IPS-NIHi11 (cell line): ENCODE measurements at regions not wholly inside any gene's neighbourhood (a gene's known extent, or its start where the extent isn't known, plus 50 kb on each side); places are given as distances from the start of the nearest gene placed in this dataset.

ENCODE experiments used
- DNase-seq: peaks from one replicate; pipeline ENCODE4 v3.0.0; 2012; ENCODE audit warnings: mixed read lengths, low spot score

DNA sequence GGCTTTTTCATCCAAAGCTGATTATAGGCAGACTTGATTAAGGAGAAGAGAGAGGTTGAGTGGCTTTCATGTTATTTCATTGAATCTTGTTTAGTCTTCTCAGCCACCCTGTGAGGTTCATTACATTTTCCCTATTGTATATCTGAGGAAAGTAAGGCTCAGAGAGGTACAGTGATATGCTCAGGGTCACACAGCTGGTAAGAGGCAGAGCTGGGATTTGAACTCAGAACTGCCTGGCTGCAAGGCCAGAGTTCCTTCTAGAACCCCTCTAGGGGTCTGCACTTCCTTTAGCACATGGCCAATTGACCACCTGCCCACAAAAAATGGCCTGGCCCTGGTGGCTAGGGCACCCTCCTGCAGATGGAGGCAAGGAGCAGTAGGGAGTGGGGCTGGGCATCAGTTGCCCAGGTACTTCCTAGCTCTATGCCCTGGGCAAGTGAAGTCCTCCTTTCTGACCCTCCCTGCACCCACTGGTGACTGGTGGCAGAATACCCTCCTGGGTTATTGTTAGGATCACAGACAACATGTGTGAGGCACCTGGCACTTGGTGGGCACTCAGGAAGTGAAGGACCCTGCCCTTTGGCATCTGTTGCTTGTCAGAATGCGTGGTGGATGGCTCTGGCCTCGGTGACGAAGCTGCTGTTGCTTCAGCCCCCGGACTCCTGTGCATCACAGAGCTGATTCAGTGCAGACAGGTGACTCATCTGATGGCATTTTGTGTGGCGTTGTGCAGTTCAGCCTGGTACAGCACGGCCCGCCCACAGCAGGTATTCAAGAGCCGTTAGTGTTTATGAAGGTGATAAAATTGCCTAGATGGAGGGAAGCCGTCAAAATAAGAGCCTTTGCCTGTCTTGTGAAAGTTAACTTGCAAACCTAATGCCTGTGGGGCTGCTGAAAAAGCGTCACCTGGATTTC is 115.8 kb downstream of the SLC25A47 start:
- DNase-seq = peak; percentile 53

DNA sequence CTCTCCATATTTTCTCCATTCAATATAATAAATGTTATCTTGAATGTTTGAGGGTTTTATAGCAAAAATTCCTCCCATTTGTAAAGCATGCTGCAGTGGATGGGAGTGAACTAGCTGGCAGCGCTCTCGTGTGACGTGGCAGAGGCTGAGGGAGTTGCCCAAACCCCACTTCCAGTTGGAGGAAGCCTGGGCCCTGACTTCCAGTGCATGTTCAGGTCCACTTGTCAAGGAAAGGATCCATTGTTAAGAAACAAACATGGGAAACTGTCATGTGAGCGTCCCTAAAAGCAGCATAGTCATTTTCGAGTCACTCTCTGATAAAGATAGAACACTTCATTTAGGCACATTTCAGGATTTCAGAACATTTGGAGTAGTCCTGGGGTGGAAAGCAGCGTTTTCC is 116.6 kb downstream of the SLC25A47 start:
- no peak for DNase-seq

GRCh38 chr14:100440207-100440631 is 117.1 kb downstream of the SLC25A47 start:
- DNase-seq = peak; percentile 86

DNA sequence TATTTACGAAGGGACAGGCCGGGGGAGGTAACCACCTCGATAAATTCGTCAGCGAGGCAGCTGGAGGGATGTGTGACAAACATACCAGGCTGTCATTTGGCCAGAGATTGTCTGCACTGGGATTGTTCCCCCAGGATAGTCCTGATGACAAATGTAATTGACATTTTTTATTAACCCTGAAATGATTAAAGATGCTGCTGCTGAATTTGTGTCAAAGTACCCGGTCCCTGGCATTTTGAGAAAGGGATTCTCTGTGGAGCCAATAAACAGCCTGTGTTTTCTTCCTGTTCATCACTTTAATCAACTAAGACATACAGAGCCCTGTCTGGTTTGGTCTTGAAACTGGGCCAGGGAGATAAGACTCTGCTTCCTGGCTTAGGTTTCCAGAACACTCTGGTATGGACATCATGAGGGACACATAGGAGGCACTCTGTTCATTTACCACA is 117.6 kb downstream of the SLC25A47 start:
- no peak for DNase-seq

DNA sequence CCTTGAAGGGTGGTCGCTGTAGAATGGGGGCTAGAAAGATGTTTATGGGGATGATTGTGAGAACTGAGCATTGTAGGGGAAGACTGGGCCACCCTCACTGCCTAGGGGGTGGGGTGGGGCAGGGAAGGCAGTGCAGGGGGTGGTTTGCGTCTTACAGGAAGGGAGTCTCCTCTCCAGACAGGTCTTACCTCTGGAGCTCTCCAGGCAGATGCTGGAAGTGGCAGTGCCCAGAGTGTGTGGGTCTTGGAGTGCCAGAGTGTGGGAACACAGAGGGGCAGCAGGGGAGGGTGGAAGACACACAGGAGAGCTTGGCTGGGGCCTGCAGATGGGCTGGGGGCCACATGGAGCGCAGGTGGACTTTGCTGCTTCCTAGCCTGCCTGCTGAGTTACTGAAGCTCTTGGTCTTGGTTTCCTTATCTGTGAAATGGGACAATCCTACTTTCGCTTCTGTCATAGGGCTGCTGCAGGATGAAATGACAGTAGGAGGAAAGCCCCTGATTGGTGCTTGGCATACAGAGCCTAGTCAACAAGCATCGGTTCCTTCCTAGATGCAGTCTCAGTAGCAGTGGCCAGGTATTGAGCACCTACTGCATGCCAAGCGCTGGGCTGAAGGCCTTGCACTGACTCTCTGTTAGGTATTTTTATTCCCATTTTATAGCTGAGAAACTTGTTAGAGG is 118.3 kb downstream of the SLC25A47 start:
- DNase-seq = no peak

DNA sequence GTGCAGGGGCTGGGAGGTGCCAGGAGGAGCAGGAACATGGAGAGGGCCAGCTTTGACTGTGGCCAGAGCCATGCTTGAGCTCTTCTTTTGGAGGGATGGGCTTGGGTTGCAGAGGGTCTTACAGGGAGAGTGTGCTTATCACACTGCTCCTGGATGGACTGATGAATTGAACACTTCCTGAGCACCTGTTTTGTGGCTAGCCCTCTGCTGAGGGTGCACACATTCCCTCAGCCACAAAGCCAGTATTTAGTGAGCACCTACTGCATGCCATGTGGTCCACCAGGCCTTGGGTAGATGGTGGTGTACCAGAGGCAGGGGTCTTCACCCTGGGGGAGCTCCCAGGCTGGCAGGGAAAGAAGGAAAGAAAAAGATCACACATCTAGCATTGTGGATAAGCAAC is 118.9 kb downstream of the SLC25A47 start:
- DNase-seq = no peak

DNA sequence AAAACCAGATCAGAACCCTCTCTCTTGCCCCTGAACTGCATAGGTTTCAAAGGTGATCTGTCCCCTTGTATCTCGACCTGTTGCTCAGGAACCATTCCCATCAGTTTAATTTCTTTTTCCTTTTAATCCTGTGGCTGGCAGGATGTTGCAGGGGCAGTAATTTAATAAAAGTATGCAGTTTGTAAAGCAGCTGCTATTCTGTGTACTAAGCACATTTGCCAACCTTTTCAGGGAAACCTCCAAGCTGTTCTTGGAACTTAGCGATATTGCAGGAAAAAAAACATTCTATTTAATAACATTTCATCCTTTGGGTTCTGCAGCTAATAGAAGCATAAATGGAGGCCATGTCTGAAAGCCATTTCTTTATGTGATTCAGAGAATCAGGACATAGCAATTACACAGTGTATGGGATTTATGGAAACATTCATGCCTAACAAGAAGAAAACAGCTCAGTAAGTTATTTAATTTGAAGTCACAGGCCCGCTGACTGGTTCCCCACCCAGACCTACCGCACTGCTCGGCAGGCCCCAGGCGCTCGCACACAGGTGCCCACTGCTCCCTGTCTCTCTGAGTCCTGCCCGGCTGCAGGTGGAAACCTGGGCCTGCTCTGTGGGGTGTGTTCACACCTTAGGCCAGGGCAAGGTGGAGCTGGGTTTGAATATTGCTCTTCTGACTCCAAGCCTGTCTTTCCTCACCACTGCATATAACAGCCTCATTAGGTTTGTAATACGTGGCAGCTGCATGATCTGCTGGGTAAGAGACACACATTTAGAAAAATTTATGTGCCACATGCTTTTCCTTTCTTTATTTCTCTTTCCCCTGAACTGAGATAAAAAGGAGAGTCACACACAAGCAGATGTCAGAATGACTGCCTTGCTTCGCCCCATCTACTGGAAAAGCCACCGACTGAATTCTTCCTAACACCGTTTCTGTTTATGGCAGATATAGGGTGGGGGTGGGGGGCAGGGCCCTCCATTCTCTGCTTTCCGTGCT is 119.7 kb downstream of the SLC25A47 start:
- no peak for DNase-seq

DNA sequence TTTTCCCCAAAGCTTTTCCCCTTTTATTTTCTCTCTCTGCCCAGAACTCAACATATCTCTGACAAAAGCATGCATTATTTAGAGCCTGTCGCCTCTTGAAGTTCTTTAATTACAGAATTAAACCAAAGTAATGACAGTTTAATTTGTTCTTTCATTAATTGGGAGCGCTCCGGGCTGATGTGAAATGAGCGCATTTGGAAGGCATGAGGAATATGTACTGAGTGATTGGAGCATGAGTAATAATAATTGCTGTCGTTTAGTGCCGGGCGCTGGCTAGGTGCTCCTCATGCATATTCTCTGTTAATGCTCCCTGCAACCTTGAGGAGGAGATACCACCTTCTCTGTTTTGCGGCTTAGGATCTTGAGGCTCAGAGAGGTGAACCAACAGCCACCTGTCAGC is 120.5 kb downstream of the SLC25A47 start:
- no peak for DNase-seq

- no peak for DNase-seq
Observed at GRCh38 chr14:100445436-100446088, 122.4 kb downstream of the SLC25A47 start.

DNA sequence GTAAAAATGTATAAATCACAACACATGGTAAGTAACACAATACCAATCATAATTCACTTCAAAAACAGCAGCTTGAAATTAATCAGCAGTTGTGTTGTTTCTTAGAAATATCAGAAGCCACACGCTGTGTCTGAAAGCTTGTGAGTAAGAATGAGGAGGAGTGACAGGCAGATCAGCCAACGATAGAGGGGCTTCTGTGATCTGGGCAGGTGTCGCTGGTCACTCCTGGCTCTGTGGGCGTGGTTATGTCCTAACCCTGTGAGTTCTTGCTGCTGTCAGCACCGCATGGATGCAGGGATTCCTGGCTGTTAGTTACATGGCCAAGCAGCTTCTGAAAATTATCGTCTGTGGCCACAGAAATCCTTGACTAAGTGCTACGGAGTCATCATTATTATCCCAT is 123.4 kb downstream of the SLC25A47 start:
- peak; percentile 89 for DNase-seq

GRCh38 chr14:100448376-100448775 is 125.2 kb downstream of the SLC25A47 start:
- no peak for DNase-seq

- no peak for DNase-seq
Observed at GRCh38 chr14:100449225-100449987, 126.3 kb downstream of the SLC25A47 start.

DNA sequence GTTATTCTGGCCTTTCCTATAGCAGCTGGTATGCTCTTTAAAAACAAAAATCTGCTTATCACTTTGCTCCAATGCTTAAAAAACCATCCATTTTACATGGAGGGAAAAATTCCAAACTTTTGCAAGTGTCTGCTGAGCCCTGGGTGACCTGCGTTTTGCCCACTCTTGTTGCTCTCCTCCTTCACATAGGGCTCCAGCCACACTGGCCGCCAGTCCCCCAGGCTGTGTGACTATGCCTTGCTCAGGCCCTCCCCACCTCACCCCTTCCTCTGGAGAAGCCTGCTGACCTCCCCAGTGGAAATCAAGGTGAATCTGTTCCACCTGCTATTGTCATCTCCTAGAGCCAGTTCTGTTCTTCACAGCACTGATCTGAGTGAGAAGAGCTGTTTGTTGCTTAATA is 126.9 kb downstream of the SLC25A47 start:
- DNase-seq = no peak

DNA sequence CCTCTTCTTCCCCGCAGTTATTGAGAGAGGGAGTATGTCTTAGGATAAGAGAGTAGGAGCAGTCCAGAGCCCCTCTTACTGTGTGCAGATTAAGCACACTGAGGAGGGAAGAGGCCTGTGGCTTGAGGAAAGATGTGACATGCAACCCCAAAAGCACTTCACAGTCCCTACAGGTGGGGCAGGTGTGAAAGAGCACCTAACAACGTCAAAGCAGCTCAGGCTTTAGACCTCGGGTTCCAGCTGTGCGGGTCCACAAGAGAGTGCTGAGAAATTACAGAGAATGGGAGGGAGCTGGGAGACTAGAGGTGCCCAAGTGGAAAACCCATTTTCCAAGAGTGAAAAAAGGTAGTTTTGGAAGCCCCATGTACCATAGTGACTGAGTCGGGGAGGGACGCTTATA is 127.6 kb downstream of the SLC25A47 start:
- no peak for DNase-seq

- DNase-seq = no peak
Observed at GRCh38 chr14:100451264-100451663, 128.1 kb downstream of the SLC25A47 start.

DNA sequence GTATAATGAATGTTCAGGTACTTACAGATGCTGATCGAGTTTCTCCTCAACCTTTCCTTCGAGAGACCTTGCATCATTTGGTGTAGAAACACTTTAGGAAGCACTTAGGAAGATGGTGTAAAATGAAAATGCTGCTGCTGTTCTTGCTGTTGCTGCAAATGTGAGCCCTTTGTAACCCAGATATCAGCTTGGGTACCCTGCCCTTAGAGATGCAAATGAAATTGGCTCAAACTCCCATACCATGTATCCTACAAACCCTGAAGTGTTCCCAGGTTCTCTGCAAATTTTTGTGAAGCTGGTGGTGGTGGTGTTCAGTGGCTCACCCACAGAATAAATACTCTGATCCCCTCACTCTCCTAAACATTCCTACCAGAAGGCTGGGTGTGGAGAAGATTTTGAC is 130.8 kb downstream of the SLC25A47 start:
- no peak for DNase-seq

GRCh38 chr14:100454437-100454836 is 131.3 kb downstream of the SLC25A47 start:
- DNase-seq = no peak

DNA sequence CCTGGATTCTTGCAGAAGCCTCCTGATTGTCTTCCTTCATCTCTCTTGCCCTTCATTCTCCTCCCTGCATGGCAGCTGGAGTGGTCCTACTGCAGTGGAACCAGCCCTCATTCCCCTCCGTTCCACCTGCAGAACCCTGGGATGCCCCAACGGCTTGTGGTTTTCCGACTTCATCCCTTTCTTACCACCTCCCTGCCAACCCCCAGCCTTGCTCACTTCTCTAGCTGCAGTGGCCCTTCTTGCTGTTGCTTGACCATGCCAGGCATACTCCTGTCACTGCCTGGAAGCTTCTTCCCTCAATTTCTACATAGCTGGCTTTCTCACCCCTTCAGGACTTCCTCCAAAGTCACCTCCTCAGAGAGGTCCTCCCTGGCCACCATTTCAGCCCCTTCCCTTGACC is 123.3 kb downstream of the BEGAIN start:
- DNase-seq = no peak

- peak; percentile 60 for DNase-seq
Observed at GRCh38 chr14:100466111-100466856, 120.9 kb downstream of the BEGAIN start.
